LNCaP clone FGC (cell line): ENCODE measurements at regions not wholly inside any gene's neighbourhood (a gene's known extent, or its start where the extent isn't known, plus 50 kb on each side); places are given as distances from the start of the nearest gene placed in this dataset.

Experiments used
- DNase-seq: peaks from one replicate; pipeline ENCODE4 v3.0.0-alpha.2; 2011; ENCODE audit warnings: low read depth
- H3K4me3 ChIP-seq: 2 replicates; pipeline ENCODE4 v1.5.1; 2011; ENCODE audit warnings: mild to moderate bottlenecking, low read depth, low read length, control low read depth
- TF ChIP-seq, protein P1 (sequence below): IDR thresholded peaks from 2 replicates; pipeline ENCODE4 v1.5.1; 2012; ENCODE audit warnings: mild to moderate bottlenecking; ENCODE audit not compliant: control insufficient read depth, insufficient read depth; ENCODE audit errors: extremely low read depth

DNA sequence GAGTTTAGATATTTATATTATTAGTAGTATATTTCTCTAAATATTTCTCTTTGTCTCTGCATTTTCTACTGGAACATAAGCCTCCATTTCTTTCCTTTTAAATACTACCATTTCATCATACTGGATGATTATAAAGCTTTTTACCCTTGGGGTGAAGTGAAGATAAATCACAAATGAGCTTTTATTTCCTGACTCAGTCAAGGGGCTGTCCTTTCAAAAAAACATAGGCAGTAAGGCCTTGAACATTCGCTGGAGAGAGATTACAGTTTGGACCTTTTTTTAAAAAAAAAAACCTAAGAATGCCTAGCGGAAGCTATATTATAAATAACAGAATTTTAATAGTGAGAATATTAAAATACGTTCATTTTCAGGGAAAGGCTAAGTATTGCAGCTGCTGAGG is 268.8 kb upstream of the PCDH9 start:
- no peak overlapping the region for H3K4me3 ChIP-seq
- TF ChIP-seq, protein P1, sequence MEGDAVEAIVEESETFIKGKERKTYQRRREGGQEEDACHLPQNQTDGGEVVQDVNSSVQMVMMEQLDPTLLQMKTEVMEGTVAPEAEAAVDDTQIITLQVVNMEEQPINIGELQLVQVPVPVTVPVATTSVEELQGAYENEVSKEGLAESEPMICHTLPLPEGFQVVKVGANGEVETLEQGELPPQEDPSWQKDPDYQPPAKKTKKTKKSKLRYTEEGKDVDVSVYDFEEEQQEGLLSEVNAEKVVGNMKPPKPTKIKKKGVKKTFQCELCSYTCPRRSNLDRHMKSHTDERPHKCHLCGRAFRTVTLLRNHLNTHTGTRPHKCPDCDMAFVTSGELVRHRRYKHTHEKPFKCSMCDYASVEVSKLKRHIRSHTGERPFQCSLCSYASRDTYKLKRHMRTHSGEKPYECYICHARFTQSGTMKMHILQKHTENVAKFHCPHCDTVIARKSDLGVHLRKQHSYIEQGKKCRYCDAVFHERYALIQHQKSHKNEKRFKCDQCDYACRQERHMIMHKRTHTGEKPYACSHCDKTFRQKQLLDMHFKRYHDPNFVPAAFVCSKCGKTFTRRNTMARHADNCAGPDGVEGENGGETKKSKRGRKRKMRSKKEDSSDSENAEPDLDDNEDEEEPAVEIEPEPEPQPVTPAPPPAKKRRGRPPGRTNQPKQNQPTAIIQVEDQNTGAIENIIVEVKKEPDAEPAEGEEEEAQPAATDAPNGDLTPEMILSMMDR, result no peak
- DNase-seq, result no peak

DNA sequence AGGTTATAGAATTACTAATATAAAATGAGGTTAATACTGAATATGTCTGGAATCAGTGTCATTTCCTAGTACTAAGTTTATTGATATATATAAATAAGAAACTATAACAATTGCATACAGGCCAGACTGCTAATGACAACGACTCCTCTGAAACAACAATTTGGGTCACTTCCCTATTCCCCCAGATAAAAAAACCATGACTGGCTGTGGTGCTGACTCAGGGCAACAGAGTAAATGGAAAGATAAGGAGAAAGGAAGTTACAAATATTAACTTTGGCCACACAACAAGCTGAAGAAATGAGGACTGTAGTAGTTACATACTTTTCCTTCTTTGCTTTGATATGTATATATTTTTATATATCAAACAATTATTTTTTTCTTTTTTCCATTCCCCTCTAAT is 263.7 kb upstream of the PCDH9 start:
- no peak overlapping the region for H3K4me3 ChIP-seq
- no peak for DNase-seq
- TF ChIP-seq, protein P1, result no peak

DNA sequence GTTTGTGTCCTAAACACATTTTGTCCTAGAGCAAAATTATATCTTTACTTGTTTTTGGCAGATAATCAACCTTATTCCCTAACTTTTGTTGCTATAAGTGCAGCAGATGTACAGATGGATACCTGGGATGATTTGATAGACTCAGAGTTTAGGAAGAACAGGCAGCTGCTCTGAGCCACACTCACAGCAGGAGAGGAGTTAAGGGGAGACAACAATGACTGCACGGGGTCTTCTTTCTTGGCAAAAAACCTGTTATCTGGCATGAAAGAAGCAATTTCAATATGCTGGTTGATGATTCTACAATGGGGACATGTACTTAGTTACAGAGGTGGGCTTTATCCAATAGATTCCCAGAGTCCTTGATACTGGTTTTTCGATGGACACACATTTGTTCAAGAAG is 258.9 kb upstream of the PCDH9 start:
- no peak for DNase-seq
- no peak overlapping the region for H3K4me3 ChIP-seq
- TF ChIP-seq, protein P1, result no peak

DNA sequence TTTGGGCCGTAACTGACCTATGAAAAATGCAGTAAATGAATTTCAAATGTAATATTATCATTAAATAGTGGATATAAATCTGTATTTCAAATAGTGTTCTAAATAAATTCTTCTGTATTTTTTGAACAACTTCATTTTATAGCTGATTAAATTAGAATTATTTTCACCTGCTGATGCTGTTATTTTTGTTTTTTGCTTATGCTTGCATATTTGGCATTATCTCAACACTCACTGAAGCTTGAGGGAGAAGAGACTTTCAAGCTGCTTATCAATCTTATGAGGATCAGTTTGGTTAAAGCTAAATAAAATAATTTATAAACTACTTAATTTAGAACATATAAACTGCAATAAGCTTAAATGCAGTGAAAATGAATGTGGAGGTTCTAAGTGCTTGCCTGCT is 251.3 kb upstream of the PCDH9 start:
- no peak overlapping the region for H3K4me3 ChIP-seq
- no peak for DNase-seq
- TF ChIP-seq, protein P1, result no peak

DNA sequence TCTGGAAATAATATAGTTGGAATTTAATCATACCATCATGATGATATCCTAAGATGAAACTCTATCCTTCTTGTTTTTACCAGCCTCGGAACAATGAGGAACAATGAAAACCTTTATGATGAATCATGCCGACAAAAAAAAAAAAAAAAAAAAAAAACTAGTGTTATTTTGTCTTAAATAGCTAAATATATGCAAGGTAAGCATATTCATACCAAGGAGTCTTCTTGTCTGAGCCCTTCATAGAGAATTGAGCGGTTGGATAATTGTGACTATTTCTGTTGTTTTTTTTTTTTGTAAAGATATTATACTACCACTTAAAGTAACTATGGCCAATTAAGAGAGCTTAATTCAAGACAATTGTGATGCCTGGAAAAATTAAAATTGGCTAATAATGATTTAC is 244.0 kb upstream of the PCDH9 start:
- no peak overlapping the region for H3K4me3 ChIP-seq
- DNase-seq, result no peak
- TF ChIP-seq, protein P1, result no peak

DNA sequence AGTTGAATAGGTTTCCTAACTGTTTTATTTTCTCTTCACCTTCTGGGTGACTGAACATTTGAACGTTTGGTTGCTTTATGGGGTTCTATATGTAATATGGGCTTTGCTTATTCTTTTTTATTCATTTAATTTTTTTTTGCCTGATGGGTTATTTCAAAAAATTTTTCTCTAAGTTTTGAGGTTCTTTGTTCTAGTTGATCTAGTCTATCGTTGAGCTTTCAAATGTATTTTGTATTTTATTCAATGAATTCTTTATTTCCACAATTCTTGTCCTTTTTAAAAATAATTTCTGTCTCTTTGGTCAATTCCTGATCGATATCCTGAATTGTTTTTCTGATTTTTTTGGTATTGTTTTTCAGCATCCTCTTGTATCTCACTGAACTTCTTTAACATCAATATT is 239.5 kb upstream of the PCDH9 start:
- no peak overlapping the region for H3K4me3 ChIP-seq
- TF ChIP-seq, protein P1, result no peak
- no peak for DNase-seq

DNA sequence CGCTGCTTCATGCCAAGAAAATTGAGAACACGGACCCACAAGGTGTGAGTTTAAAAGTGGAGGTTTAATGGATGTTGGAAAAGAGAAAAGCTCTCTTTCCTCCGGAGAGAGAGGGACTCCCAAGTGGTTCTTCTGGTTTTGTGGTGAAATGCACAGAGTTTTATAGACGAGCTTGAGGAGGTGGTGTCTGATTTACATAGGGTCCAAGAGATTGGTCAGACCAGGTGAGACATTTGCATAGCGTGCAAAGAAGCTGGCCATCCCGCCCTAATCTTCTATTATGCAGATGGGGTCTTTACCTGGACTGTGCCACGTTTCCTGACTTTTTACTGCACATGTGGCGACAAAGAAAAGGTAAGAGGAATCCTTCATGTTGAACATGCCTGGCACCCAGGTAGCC is 236.4 kb upstream of the PCDH9 start:
- TF ChIP-seq, protein P1, result no peak
- no peak overlapping the region for H3K4me3 ChIP-seq
- peak; percentile 34 for DNase-seq
